ENCODE measurements at regions not wholly inside any gene's neighbourhood (a gene's known extent, or its start where the extent isn't known, plus 50 kb on each side); places are given as distances from the start of the nearest gene placed in this dataset.

DNA sequence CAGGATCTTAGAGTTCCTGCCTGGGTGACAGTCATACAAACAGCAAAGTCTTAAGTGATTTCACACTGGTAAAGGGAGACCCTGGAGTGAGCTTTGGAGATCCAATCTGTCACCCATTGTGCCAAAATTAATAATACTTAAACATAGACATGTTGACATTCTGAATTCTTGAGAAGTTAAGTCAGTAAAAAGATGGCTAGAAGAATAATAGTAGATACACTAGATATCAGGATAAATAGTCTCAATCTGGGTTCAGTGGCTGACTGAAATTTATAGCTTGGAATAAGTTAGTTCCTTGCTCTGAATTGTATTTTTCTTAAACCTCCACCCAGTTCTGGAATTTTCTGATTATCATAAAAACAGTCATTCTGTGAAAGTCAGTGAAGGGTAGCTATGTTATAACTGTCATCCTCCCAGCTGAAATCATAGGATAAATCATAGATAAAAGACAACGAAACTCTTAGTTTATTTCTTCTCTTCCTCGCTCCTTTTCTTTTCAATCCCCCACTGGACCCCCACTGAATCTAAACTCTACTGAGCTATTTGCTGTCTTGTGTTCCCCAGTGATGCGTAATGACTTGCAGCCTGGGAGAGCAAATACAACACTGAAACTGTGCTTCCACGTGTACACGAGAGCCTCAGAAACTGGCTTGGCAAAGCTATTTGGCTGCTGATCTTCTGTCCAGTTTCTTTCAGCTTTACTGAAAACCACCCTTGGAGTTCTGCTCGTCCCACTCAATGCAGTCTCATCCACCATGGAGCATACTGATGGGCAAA is 175.4 kb upstream of the TP63 start:
- DNase-seq (ENCODE audit: low read depth, low spot score): no peak

GRCh38 chr3:189457201-189457607 is 174.0 kb upstream of the TP63 start:
- DNase-seq (ENCODE audit: low read depth, low spot score): no peak

DNA sequence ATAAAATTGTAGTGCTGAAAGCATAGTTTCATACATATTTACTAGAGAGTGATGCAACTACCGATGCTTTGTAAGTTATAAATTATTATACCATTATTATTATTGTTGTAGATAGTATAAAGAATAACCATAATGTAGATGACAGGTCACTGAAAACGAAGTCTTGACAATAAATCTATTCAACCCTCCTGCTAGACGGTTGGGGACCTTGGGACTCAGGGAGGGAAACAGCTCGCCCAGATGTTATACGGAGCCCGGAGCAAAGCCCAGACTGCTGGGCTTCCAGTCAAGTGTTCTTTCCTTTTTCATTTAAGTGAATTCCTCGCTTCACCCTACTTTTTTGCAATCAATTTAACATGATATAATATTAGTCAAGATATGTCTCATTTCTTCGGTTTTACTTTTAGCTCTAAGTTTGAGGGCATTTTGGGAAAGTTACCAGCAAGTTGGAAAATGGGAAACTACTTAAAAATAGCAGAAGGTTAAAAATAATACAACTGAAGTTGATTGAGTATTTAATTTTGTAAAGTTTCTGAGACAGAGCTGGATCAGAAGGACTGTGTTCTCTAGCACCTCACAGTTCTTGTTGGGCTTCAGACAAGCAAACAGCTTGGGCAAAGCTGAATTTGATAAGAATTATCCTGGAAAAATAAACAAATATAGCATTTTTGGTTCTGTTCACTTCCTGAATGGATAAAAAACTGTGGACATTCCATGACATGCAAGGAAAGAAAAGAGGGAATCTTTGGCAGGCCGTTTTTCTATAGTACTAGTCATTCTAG is 173.4 kb upstream of the TP63 start:
- no peak for DNase-seq (ENCODE audit: low read depth, low spot score)

GRCh38 chr3:189458528-189458927 is 172.7 kb upstream of the TP63 start:
- peak; percentile 28 for DNase-seq (ENCODE audit: low read depth, low spot score)

GRCh38 chr3:189459231-189459630 is 172.0 kb upstream of the TP63 start:
- DNase-seq (ENCODE audit: low read depth, low spot score): no peak

GRCh38 chr3:189460511-189460910 is 170.7 kb upstream of the TP63 start:
- DNase-seq (ENCODE audit: low read depth, low spot score): no peak

- DNase-seq (ENCODE audit: low read depth, low spot score): no peak
Measured at GRCh38 chr3:189464799-189465198, 166.4 kb upstream of the TP63 start.

DNA sequence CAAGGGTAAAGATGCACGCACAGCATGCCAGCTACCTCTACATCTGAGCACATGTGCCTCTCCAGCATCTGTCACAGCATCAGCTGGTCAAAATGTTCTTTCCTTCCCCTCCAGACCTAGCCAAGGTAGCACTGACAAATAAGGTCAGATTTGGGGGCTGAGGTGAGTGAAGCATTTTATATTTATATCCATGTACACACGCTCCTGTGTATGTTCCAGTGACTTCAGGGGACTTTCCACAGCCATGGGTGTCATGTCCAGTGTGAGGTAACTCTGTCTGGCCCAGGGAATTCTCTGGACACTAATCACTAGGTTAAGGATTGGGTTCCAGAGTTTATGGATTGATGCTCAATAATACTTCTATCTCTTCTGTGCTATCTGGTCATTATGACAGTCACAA is 165.2 kb upstream of the TP63 start:
- DNase-seq (ENCODE audit: low read depth, low spot score): no peak

DNA sequence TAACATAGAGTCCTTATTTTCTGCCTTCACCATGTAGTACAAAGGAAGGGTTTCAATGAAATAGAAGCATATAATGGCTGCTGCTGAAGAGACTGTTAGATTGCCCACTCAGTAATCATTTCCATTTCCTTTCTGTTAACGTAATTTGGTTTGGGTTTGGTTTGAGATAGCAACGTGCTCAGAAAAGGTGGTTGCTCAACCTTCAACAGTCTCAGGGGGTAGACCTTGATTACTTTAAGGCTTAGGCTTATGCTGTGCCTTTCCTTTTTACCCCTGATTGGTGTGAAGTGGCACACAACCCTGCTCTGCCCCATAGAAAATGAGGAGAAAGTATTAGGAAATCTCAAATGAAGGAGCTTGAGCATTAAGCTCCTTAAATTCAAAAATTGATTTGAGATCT is 163.7 kb upstream of the TP63 start:
- no peak for DNase-seq (ENCODE audit: low read depth, low spot score)

- DNase-seq (ENCODE audit: low read depth, low spot score): no peak
Measured at GRCh38 chr3:189474944-189475343, 156.2 kb upstream of the TP63 start.

DNA sequence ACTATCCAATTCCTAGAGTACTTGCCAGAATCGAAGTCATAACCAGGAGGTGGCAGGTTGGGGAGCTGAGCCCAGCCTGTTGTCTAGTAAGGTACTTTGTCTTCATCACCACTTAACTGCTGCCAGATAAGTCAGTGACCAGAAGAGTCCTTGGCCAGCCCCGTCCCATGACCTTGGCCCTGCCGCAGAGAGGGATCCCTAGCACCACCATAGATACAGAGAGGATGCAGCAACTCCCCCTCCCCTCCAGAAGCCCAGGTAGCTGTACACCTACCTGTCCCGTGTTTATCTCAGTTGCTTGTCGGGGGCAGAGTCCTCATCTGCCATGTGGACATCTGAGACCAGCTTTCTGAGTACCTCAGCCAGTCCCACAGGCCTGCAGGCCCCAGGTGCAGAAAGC is 153.6 kb upstream of the TP63 start:
- DNase-seq (ENCODE audit: low read depth, low spot score): no peak

DNA sequence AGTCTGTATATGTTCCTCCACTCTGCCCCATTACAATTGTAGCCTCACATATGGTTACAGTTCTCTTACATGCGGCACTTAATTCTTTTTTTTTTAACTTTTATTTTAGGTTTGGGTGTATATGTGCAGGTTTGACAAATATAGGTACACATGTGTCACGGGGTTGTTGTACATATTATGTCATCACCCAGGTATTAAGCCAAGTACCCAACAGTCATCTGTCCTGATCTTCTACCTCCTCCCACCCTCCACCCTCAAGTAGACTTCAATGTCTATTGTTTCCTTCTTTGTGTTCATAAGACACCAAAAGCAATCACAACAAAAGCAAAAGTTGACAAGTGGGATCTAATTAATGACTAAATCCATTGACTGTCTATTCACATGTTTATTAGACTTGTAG is 144.6 kb upstream of the TP63 start:
- DNase-seq (ENCODE audit: low read depth, low spot score): no peak

GRCh38 chr3:189488241-189488767 is 142.9 kb upstream of the TP63 start:
- DNase-seq (ENCODE audit: low read depth, low spot score): peak; percentile 56

DNA sequence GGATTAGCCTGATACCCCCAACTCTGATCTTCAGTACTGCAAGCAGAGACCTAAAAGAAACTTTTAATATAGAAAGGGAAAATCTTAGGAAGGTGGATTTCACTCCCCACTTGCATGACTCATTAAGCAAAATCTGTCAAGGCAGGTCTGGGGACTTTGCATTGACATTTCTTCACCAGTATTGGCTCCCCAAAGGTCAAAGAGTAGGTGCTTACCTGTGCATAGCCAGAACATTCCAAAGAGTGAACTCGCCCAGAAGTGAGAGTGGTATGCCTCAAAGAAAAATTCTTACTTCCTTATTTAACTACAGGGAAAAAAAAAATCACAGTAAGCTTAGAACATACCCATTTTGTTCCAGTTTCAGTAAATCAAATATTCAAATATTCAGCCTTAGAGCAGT is 140.9 kb upstream of the TP63 start:
- no peak for DNase-seq (ENCODE audit: low read depth, low spot score)

GRCh38 chr3:189490749-189491148 is 140.4 kb upstream of the TP63 start:
- no peak for DNase-seq (ENCODE audit: low read depth, low spot score)

DNA sequence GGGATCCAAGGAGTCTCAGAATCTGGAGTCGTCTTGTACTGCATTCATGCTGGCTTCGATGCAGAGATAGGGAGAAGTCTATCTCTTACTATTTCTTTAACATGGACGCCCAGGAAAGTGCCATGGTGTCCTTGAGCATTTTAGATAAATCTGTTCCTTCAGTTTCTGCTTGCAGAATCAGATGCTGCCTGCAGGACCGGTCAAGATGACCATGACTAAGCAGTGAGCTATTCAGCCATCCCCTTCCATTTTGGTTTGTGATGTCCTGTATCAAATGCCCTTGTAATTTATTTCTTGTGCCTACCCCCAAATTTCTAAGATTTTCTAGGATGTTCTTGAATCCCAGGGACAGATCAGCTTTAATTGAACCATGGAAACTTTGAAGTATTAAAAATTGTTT is 139.4 kb upstream of the TP63 start:
- no peak for DNase-seq (ENCODE audit: low read depth, low spot score)

DNA sequence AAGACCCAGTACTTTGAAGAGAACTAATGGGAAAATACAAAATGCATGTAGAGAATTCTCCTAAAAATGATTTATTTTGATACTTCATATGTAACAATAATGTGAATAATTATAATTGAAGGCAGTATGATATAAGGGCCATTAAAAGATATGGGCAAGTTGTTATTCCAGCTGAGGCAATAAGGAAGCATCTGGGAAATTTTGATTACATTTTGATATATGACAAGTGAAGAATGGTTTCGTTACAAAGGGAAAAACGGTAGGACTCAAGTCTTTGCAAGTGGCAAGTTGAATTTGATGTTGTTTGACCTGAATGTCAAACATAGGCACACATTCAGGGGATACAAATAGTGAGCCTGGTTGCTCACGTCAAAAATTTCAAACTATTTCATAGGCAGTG is 137.9 kb upstream of the TP63 start:
- DNase-seq (ENCODE audit: low read depth, low spot score): no peak

DNA sequence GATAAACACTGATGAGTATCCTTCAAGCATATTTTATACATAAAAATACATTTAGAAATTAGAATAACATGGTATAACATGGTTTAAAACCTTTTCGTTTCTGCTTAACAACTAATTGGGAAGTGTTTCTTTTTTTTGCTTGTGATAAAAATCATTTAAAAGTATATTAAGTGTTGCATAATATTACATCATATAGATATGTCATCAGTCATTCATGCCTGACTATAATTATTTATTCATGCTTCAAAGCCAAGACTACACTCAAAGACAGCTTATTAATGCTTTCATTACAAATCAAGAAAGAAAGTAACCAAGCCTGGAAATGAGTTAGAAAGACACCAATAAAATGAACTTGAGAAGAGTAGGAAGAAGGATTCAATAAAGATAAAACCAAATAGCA is 136.6 kb upstream of the TP63 start:
- no peak for DNase-seq (ENCODE audit: low read depth, low spot score)

GRCh38 chr3:189496375-189497138 is 134.6 kb upstream of the TP63 start:
- DNase-seq (ENCODE audit: low read depth, low spot score): no peak

DNA sequence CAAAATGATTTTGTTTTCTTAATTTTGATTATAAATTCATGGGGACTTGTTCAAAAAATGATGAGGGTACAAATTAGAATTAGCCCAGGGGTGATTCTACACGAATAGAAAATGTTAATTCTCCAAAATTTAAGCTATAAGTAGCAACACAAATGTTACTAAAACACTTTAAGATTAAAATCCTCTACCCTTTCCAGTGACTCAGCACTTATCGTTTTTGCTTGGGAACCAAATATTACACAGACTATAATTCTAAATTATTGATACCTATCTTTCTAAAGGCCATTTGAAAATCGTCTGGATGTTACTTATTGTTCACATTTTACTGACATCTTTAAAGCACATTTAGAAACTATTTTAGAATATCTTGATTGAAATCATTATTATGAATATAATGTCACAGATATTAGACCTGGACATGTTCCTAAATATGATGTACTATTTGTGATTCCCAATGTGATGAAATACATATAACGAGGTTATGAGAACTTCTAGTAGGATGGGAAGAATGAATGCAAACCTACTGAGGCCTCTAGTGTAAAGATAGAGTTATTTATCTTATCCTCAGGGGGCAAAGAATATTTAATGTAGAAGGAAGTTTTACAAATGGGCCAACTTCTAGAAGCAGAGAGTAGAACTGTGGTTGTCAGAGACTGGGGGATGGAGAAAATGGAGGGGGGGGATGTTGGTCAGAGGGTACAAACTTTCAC is 132.0 kb upstream of the TP63 start:
- DNase-seq (ENCODE audit: low read depth, low spot score): no peak

DNA sequence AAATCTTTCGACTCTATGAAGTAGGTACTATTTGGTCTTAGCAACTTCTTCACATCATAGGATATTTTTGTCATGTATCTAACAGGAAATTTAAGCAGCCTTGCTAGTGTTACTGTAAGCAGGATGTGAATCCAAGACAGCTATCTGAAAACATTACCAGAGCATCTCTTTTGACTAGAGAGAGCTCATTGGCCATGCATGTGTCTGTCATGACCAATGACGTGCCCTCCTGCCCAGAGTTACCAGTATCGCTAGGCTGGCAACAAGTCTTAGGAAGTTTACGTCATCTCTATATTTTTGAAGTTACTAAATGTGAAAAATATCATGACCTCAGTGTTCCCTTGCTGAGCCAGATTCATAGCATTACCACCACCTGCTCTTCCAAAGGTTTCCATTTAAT is 130.9 kb upstream of the TP63 start:
- no peak for DNase-seq (ENCODE audit: low read depth, low spot score)

All from ELF-1 (cell line).